Natural killer cell (primary cell): ENCODE measurements at regions not wholly inside any gene's neighbourhood (a gene's known extent, or its start where the extent isn't known, plus 50 kb on each side); places are given as distances from the start of the nearest gene placed in this dataset.

Source experiments
- ATAC-seq, 3 donors: fragments of 150-1000 bp in 2 of 3; fragments of 200-7000 bp in 1 of 3; cut with Tn5 transposase; 1 replicate in 1 of 3; 2 replicates in 2 of 3; pipeline ENCODE4 v1.10.0; 2021; ENCODE audit warnings: mild to moderate bottlenecking in 2 of 3, moderate library complexity in 2 of 3
- DNase-seq, 2 donors: peaks; one replicate each; pipeline versions ENCODE4 v3.0.0 to v3.0.0-alpha.2; 2013 to 2021; ENCODE audit warnings: mixed read lengths in 1 of 2
- H3K27ac ChIP-seq: one replicate; pipeline ENCODE4 v1.5.1; 2013; ENCODE audit warnings: mild to moderate bottlenecking, low read length
- H3K27me3 ChIP-seq: one replicate; pipeline ENCODE4 v1.6.1; 2013; ENCODE audit warnings: low read length; ENCODE audit not compliant: control insufficient read depth, insufficient read depth
- H3K36me3 ChIP-seq: one replicate; pipeline ENCODE4 v1.6.1; 2013; ENCODE audit warnings: low read length; ENCODE audit not compliant: control insufficient read depth, insufficient read depth
- H3K4me1 ChIP-seq: one replicate; pipeline ENCODE4 v1.6.1; 2013; ENCODE audit warnings: low read length; ENCODE audit not compliant: control insufficient read depth, insufficient read depth
- H3K4me3 ChIP-seq: one replicate; pipeline ENCODE4 v1.5.1; 2013; ENCODE audit warnings: low read length
- H3K9me3 ChIP-seq: one replicate; pipeline ENCODE4 v1.6.1; 2013; ENCODE audit warnings: low read length; ENCODE audit not compliant: control insufficient read depth, insufficient read depth
- H3K27ac Mint-ChIP-seq, 2 donors: one replicate each; pipeline ENCODE4 v1.8.0; 2022; ENCODE audit warnings: mild to moderate bottlenecking in 2 of 2, mixed read lengths in 2 of 2, moderate library complexity in 1 of 2
- H3K27me3 Mint-ChIP-seq, 2 donors: one replicate each; pipeline ENCODE4 v1.8.0; 2022; ENCODE audit warnings: low read depth in 2 of 2, mixed read lengths in 2 of 2
- H3K36me3 Mint-ChIP-seq: one replicate; pipeline ENCODE4 v1.8.0; 2022; ENCODE audit warnings: mixed read lengths
- H3K4me1 Mint-ChIP-seq, 2 donors: one replicate each; pipeline ENCODE4 v1.8.0; 2022; ENCODE audit warnings: mixed read lengths in 2 of 2
- H3K4me3 Mint-ChIP-seq: one replicate; pipeline ENCODE4 v1.8.0; 2022; ENCODE audit warnings: mild to moderate bottlenecking, moderate library complexity, mixed read lengths
- H3K9me3 Mint-ChIP-seq, 2 donors: one replicate each; pipeline ENCODE4 v1.8.0; 2022; ENCODE audit warnings: mixed read lengths in 2 of 2
- CTCF ChIP-seq: fragments of 200-600 bp; IDR thresholded peaks from one replicate; pipeline ENCODE4 v1.8.0; 2022; ENCODE audit warnings: antibody characterized with exemption
- WGBS: methylation state at CpG from one replicate; pipeline ENCODE4 v1.1.7; 2013; ENCODE audit warnings: missing lambda C conversion rate; ENCODE audit not compliant: insufficient coverage; 5-methylcytosine and 5-hydroxymethylcytosine counted together
- intact Hi-C: fragments of 100-400 bp; cut with micrococcal nuclease; formaldehyde crosslinking; loops from one replicate; pipeline ENCODE4 v1.14.2; 2022

- H3K4me3 ChIP-seq, result no peak overlapping the region
- no peaks in the 10 kb centered on the region for H3K9me3 Mint-ChIP-seq
- H3K27ac ChIP-seq, result no peak overlapping the region
- H3K9me3 ChIP-seq, result no peaks in the 10 kb centered on the region
- no peaks in the 10 kb centered on the region for H3K36me3 ChIP-seq
- no peaks in the 10 kb centered on the region for H3K4me1 Mint-ChIP-seq
- intact Hi-C loops, result no loop called here
- TF ChIP-seq CTCF, result no peak
- no peak for DNase-seq
- no peak overlapping the region for H3K27ac Mint-ChIP-seq
- no peak overlapping the region for H3K4me3 Mint-ChIP-seq
- WGBS, result 43% methylated on average over 7 of the region's 7 CpGs
- ATAC-seq, result no peak
- H3K4me1 ChIP-seq, result peaks cover 28% of the 10 kb centered on the region
- no peaks in the 10 kb centered on the region for H3K27me3 ChIP-seq
- no peaks in the 10 kb centered on the region for H3K36me3 Mint-ChIP-seq
- peaks cover 0 to 10% of the 10 kb centered on the region in 2 donors for H3K27me3 Mint-ChIP-seq
These were observed 54.2 kb downstream of the IRAG1 start for GRCh38 chr11:10639350-10639749.

GRCh38 chr11:10638316-10638925 lies 55.1 kb downstream of the IRAG1 start:
- WGBS, result 100% methylated on average over 3 of the region's 3 CpGs
- ATAC-seq, result no peak

GRCh38 chr11:10637731-10638151 lies 55.8 kb downstream of the IRAG1 start:
- no peaks in the 10 kb centered on the region for H3K36me3 ChIP-seq
- peaks cover 28% of the 10 kb centered on the region for H3K4me1 ChIP-seq
- peaks cover 0 to 10% of the 10 kb centered on the region in 2 donors for H3K27me3 Mint-ChIP-seq
- no peak for TF ChIP-seq CTCF
- no peak overlapping the region for H3K4me3 Mint-ChIP-seq
- no peak overlapping the region for H3K27ac ChIP-seq
- ATAC-seq (no peak), DNase-seq (no peak)
- no peaks in the 10 kb centered on the region for H3K9me3 ChIP-seq
- WGBS, result 57% methylated on average over 1 of the region's 1 CpG
- no peak overlapping the region for H3K27ac Mint-ChIP-seq
- no peaks in the 10 kb centered on the region for H3K9me3 Mint-ChIP-seq
- no peak overlapping the region for H3K4me3 ChIP-seq
- H3K4me1 Mint-ChIP-seq, result no peaks in the 10 kb centered on the region
- no peaks in the 10 kb centered on the region for H3K36me3 Mint-ChIP-seq
- intact Hi-C loops, result no loop called here
- no peaks in the 10 kb centered on the region for H3K27me3 ChIP-seq

More at GRCh38 chr11:10638316-10638925, 55.1 kb downstream of the IRAG1 start:
- Mint-ChIP-seq H3K4me1 (no peaks in the 10 kb centered on the region), H3K9me3 (no peaks in the 10 kb centered on the region), H3K4me3 (no peak overlapping the region), H3K27me3 (peaks cover 0 to 10% of the 10 kb centered on the region in 2 donors), H3K27ac (no peak overlapping the region), H3K36me3 (no peaks in the 10 kb centered on the region)
- H3K27ac ChIP-seq, result no peak overlapping the region
- no peaks in the 10 kb centered on the region for H3K36me3 ChIP-seq
- peaks cover 28% of the 10 kb centered on the region for H3K4me1 ChIP-seq
- TF ChIP-seq CTCF, result no peak
- DNase-seq, result no peak
- intact Hi-C loops, result no loop called here
- no peak overlapping the region for H3K4me3 ChIP-seq
- no peaks in the 10 kb centered on the region for H3K9me3 ChIP-seq
- H3K27me3 ChIP-seq, result no peaks in the 10 kb centered on the region

- no peaks in the 10 kb centered on the region for H3K36me3 ChIP-seq
- Mint-ChIP-seq H3K27ac (no peak overlapping the region), H3K36me3 (no peaks in the 10 kb centered on the region), H3K27me3 (peaks cover 0 to 12% of the 10 kb centered on the region in 2 donors), H3K4me3 (no peak overlapping the region), H3K9me3 (no peaks in the 10 kb centered on the region), H3K4me1 (no peaks in the 10 kb centered on the region)
- no peak overlapping the region for H3K4me3 ChIP-seq
- intact Hi-C loops, result no loop called here
- H3K27ac ChIP-seq, result no peak overlapping the region
- H3K27me3 ChIP-seq, result no peaks in the 10 kb centered on the region
- no peaks in the 10 kb centered on the region for H3K9me3 ChIP-seq
- DNase-seq (no peak), ATAC-seq (no peak)
- 97% methylated on average over 3 of the region's 3 CpGs for WGBS
- no peak for TF ChIP-seq CTCF
- no peaks in the 10 kb centered on the region for H3K4me1 ChIP-seq
These were observed 59.1 kb downstream of the IRAG1 start for GRCh38 chr11:10634407-10634806.
